Natural killer cell (primary cell): ENCODE measurements at regions not wholly inside any gene's neighbourhood (a gene's known extent, or its start where the extent isn't known, plus 50 kb on each side); places are given as distances from the start of the nearest gene placed in this dataset.

Experiments
- ATAC-seq, 3 donors: fragments of 150-1000 bp in 2 of 3; fragments of 200-7000 bp in 1 of 3; cut with Tn5 transposase; 1 replicate in 1 of 3; 2 replicates in 2 of 3; pipeline ENCODE4 v1.10.0; 2021; ENCODE audit warnings: mild to moderate bottlenecking in 2 of 3, moderate library complexity in 2 of 3
- DNase-seq, 2 donors: peaks; one replicate each; pipeline versions ENCODE4 v3.0.0 to v3.0.0-alpha.2; 2013 to 2021; ENCODE audit warnings: mixed read lengths in 1 of 2
- H3K27ac ChIP-seq: one replicate; pipeline ENCODE4 v1.5.1; 2013; ENCODE audit warnings: mild to moderate bottlenecking, low read length
- H3K27me3 ChIP-seq: one replicate; pipeline ENCODE4 v1.6.1; 2013; ENCODE audit warnings: low read length; ENCODE audit not compliant: control insufficient read depth, insufficient read depth
- H3K36me3 ChIP-seq: one replicate; pipeline ENCODE4 v1.6.1; 2013; ENCODE audit warnings: low read length; ENCODE audit not compliant: control insufficient read depth, insufficient read depth
- H3K4me1 ChIP-seq: one replicate; pipeline ENCODE4 v1.6.1; 2013; ENCODE audit warnings: low read length; ENCODE audit not compliant: control insufficient read depth, insufficient read depth
- H3K4me3 ChIP-seq: one replicate; pipeline ENCODE4 v1.5.1; 2013; ENCODE audit warnings: low read length
- H3K9me3 ChIP-seq: one replicate; pipeline ENCODE4 v1.6.1; 2013; ENCODE audit warnings: low read length; ENCODE audit not compliant: control insufficient read depth, insufficient read depth
- H3K27ac Mint-ChIP-seq, 2 donors: one replicate each; pipeline ENCODE4 v1.8.0; 2022; ENCODE audit warnings: mild to moderate bottlenecking in 2 of 2, mixed read lengths in 2 of 2, moderate library complexity in 1 of 2
- H3K27me3 Mint-ChIP-seq, 2 donors: one replicate each; pipeline ENCODE4 v1.8.0; 2022; ENCODE audit warnings: low read depth in 2 of 2, mixed read lengths in 2 of 2
- H3K36me3 Mint-ChIP-seq: one replicate; pipeline ENCODE4 v1.8.0; 2022; ENCODE audit warnings: mixed read lengths
- H3K4me1 Mint-ChIP-seq, 2 donors: one replicate each; pipeline ENCODE4 v1.8.0; 2022; ENCODE audit warnings: mixed read lengths in 2 of 2
- H3K4me3 Mint-ChIP-seq: one replicate; pipeline ENCODE4 v1.8.0; 2022; ENCODE audit warnings: mild to moderate bottlenecking, moderate library complexity, mixed read lengths
- H3K9me3 Mint-ChIP-seq, 2 donors: one replicate each; pipeline ENCODE4 v1.8.0; 2022; ENCODE audit warnings: mixed read lengths in 2 of 2
- CTCF ChIP-seq: fragments of 200-600 bp; IDR thresholded peaks from one replicate; pipeline ENCODE4 v1.8.0; 2022; ENCODE audit warnings: antibody characterized with exemption
- WGBS: methylation state at CpG from one replicate; pipeline ENCODE4 v1.1.7; 2013; ENCODE audit warnings: missing lambda C conversion rate; ENCODE audit not compliant: insufficient coverage; 5-methylcytosine and 5-hydroxymethylcytosine counted together
- intact Hi-C: fragments of 100-400 bp; cut with micrococcal nuclease; formaldehyde crosslinking; loops from one replicate; pipeline ENCODE4 v1.14.2; 2022

GRCh38 chr16:79293836-79294460, 306.6 kb downstream of the MAF start:
- no peaks in the 10 kb centered on the region for H3K9me3 ChIP-seq
- Mint-ChIP-seq H3K27me3 (peaks cover 0 to 6% of the 10 kb centered on the region in 2 donors), H3K9me3 (no peaks in the 10 kb centered on the region), H3K4me1 (peaks cover 0 to 3% of the 10 kb centered on the region in 2 donors), H3K36me3 (no peaks in the 10 kb centered on the region), H3K4me3 (no peak overlapping the region), H3K27ac (no peak overlapping the region)
- peaks cover 4% of the 10 kb centered on the region for H3K4me1 ChIP-seq
- DNase-seq (no peak), ATAC-seq (no peak)
- no peaks in the 10 kb centered on the region for H3K36me3 ChIP-seq
- H3K27ac ChIP-seq: no peak overlapping the region
- no peak for TF ChIP-seq CTCF
- intact Hi-C loops: no loop called here
- H3K4me3 ChIP-seq: no peak overlapping the region
- H3K27me3 ChIP-seq: no peaks in the 10 kb centered on the region
- 87% methylated on average over 4 of the region's 4 CpGs for WGBS

GRCh38 chr16:79288066-79288465, 312.5 kb downstream of the MAF start:
- no peaks in the 10 kb centered on the region for H3K36me3 ChIP-seq
- H3K4me1 ChIP-seq: peaks cover 16% of the 10 kb centered on the region
- H3K27ac Mint-ChIP-seq: no peak overlapping the region
- no peak for DNase-seq
- intact Hi-C loops: no loop called here
- H3K9me3 Mint-ChIP-seq: no peaks in the 10 kb centered on the region
- peaks cover 6 to 27% of the 10 kb centered on the region in 2 donors for H3K4me1 Mint-ChIP-seq
- no peaks in the 10 kb centered on the region for H3K27me3 ChIP-seq
- no peak overlapping the region for H3K4me3 Mint-ChIP-seq
- H3K4me3 ChIP-seq: no peak overlapping the region
- no peak overlapping the region for H3K27ac ChIP-seq
- peak in 2 of 3 donors; percentile 30 to 45 for ATAC-seq
- H3K36me3 Mint-ChIP-seq: no peaks in the 10 kb centered on the region
- peaks cover 0 to 10% of the 10 kb centered on the region in 2 donors for H3K27me3 Mint-ChIP-seq
- no peak for TF ChIP-seq CTCF
- no peaks in the 10 kb centered on the region for H3K9me3 ChIP-seq
- WGBS: 65% methylated on average over 4 of the region's 4 CpGs

- H3K4me1 ChIP-seq: peaks cover 16% of the 10 kb centered on the region
- no peaks in the 10 kb centered on the region for H3K9me3 ChIP-seq
- H3K4me3 ChIP-seq: no peak overlapping the region
- Mint-ChIP-seq H3K36me3 (no peaks in the 10 kb centered on the region), H3K4me1 (peaks cover 10 to 33% of the 10 kb centered on the region in 2 donors), H3K27ac (no peak overlapping the region), H3K4me3 (peak overlapping the region; percentile 33), H3K27me3 (peaks cover 0 to 10% of the 10 kb centered on the region in 2 donors), H3K9me3 (no peaks in the 10 kb centered on the region)
- WGBS: 29% methylated on average over 5 of the region's 5 CpGs
- H3K36me3 ChIP-seq: no peaks in the 10 kb centered on the region
- no peak for TF ChIP-seq CTCF
- H3K27ac ChIP-seq: no peak overlapping the region
- DNase-seq (no peak), ATAC-seq (no peak)
- H3K27me3 ChIP-seq: no peaks in the 10 kb centered on the region
- intact Hi-C loops: no loop called here
Observed at GRCh38 chr16:79287424-79287917, 313.1 kb downstream of the MAF start.
